Activated CD4-positive, alpha-beta memory T cell treated with anti-CD3 and anti-CD28 coated beads, Interleukin-2, amount 10 ng/mL, durations not matched to agents 7 days and 5 days (primary cell): ENCODE measurements at regions not wholly inside any gene's neighbourhood (a gene's known extent, or its start where the extent isn't known, plus 50 kb on each side); places are given as distances from the start of the nearest gene placed in this dataset.
A peak's percentile ranks its signal among the peaks of the same experiment; 100 is the strongest.

ENCODE experiments used
- CTCF ChIA-PET: fragments of 350-600 bp; sonication (Branson Sonifier 250); formaldehyde crosslinking; loops from one replicate; lab custom pipeline; 2021; ENCODE audit warnings: antibody characterized with exemption, inconsistent platforms; lab: Charles Lee
- POLR2A ChIA-PET: fragments of 350-600 bp; sonication (Branson Sonifier 250); formaldehyde crosslinking; loops from one replicate; lab custom pipeline; 2021; ENCODE audit warnings: antibody characterized with exemption; lab: Charles Lee
- DNase-seq: peaks from one replicate; pipeline ENCODE4 v3.0.0-alpha.2; 2020
- H3K27ac Mint-ChIP-seq: one replicate; pipeline ENCODE4 v1.8.0; 2021; ENCODE audit warnings: mild to moderate bottlenecking, mixed read lengths
- H3K27me3 Mint-ChIP-seq: one replicate; pipeline ENCODE4 v1.8.0; 2021; ENCODE audit warnings: mixed read lengths
- H3K36me3 Mint-ChIP-seq: one replicate; pipeline ENCODE4 v1.8.0; 2021; ENCODE audit warnings: low read depth, mixed read lengths
- H3K4me1 Mint-ChIP-seq: one replicate; pipeline ENCODE4 v1.8.0; 2021; ENCODE audit warnings: mixed read lengths
- H3K4me3 Mint-ChIP-seq: one replicate; pipeline ENCODE4 v1.8.0; 2021; ENCODE audit warnings: mild to moderate bottlenecking, mixed read lengths
- H3K9me3 Mint-ChIP-seq: one replicate; pipeline ENCODE4 v1.8.0; 2021; ENCODE audit warnings: mixed read lengths

- ChIA-PET CTCF (no interaction called here), POLR2A (interaction anchor here (0.8 to 3.1 kb wide), 3 partner anchors 9 to 72 kb away, joined by 3 to 17 read pairs (median 3); partner anchors contain the start of gene TNRC6C)
- Mint-ChIP-seq H3K4me1 (peaks cover 61% of the 10 kb centered on the region), H3K27me3 (peaks cover 46% of the 10 kb centered on the region), H3K9me3 (no peaks in the 10 kb centered on the region), H3K36me3 (no peaks in the 10 kb centered on the region), H3K4me3 (no peak overlapping the region), H3K27ac (no peak overlapping the region)
- DNase-seq, result no peak
Measured at GRCh38 chr17:77885678-77886386, 72.7 kb upstream of the TNRC6C start.

GRCh38 chr17:77886387-77886728 is 72.1 kb upstream of the TNRC6C start:
- peaks cover 46% of the 10 kb centered on the region for H3K27me3 Mint-ChIP-seq
- H3K4me1 Mint-ChIP-seq, result peaks cover 56% of the 10 kb centered on the region
- no peak overlapping the region for H3K27ac Mint-ChIP-seq
- H3K9me3 Mint-ChIP-seq, result no peaks in the 10 kb centered on the region
- no peaks in the 10 kb centered on the region for H3K36me3 Mint-ChIP-seq
- ChIA-PET CTCF (no interaction called here), POLR2A (interaction anchor here (0.8 to 3.1 kb wide), 3 partner anchors 9 to 71 kb away, joined by 3 to 17 read pairs (median 3); partner anchors contain the start of gene TNRC6C)
- no peak for DNase-seq
- H3K4me3 Mint-ChIP-seq, result no peak overlapping the region

- H3K36me3 Mint-ChIP-seq, result no peaks in the 10 kb centered on the region
- H3K4me3 Mint-ChIP-seq, result peak overlapping the region; percentile 73
- ChIA-PET POLR2A (interaction anchor here (1.1 to 3.1 kb wide), 2 partner anchors 66 to 71 kb away, joined by 3 to 17 read pairs; partner anchors contain the start of gene TNRC6C), CTCF (no interaction called here)
- H3K27ac Mint-ChIP-seq, result peak overlapping the region; percentile 13
- no peak for DNase-seq
- H3K9me3 Mint-ChIP-seq, result no peaks in the 10 kb centered on the region
- peaks cover 49% of the 10 kb centered on the region for H3K4me1 Mint-ChIP-seq
- H3K27me3 Mint-ChIP-seq, result peaks cover 46% of the 10 kb centered on the region
Measured at GRCh38 chr17:77887110-77887463, 71.4 kb upstream of the TNRC6C start.

- Mint-ChIP-seq H3K27me3 (peaks cover 46% of the 10 kb centered on the region), H3K36me3 (no peaks in the 10 kb centered on the region), H3K9me3 (no peaks in the 10 kb centered on the region), H3K27ac (peak overlapping the region; percentile 13), H3K4me3 (peak overlapping the region; percentile 73), H3K4me1 (peaks cover 43% of the 10 kb centered on the region)
- DNase-seq, result peak; percentile 63
- ChIA-PET CTCF (no interaction called here), POLR2A (interaction anchor here (0.8 to 3.1 kb wide), 3 partner anchors 9 to 70 kb away, joined by 3 to 17 read pairs (median 3); partner anchors contain the start of gene TNRC6C)
Measured at GRCh38 chr17:77887464-77888241, 70.8 kb upstream of the TNRC6C start.

GRCh38 chr17:77888242-77889134 is 70.0 kb upstream of the TNRC6C start:
- DNase-seq, result no peak
- no peak overlapping the region for H3K27ac Mint-ChIP-seq

GRCh38 chr17:77889135-77889505 is 69.4 kb upstream of the TNRC6C start:
- no peak for DNase-seq
- POLR2A ChIA-PET, result interaction anchor here (1.3 kb wide), 1 partner anchor 16 kb away, joined by 3 read pairs; no protein-coding TSS in a partner anchor
- Mint-ChIP-seq H3K27me3 (peaks cover 46% of the 10 kb centered on the region), H3K4me1 (peaks cover 32% of the 10 kb centered on the region), H3K9me3 (no peaks in the 10 kb centered on the region), H3K36me3 (no peaks in the 10 kb centered on the region), H3K4me3 (no peak overlapping the region), H3K27ac (no peak overlapping the region)
- CTCF ChIA-PET, result no interaction called here

More at GRCh38 chr17:77888242-77889134, 70.0 kb upstream of the TNRC6C start:
- Mint-ChIP-seq H3K4me1 (peaks cover 37% of the 10 kb centered on the region), H3K27me3 (peaks cover 46% of the 10 kb centered on the region), H3K9me3 (no peaks in the 10 kb centered on the region), H3K36me3 (no peaks in the 10 kb centered on the region), H3K4me3 (peak overlapping the region; percentile 73)
- POLR2A ChIA-PET, result interaction anchor here (0.8 to 3.1 kb wide), 3 partner anchors 10 to 69 kb away, joined by 3 to 17 read pairs (median 3); partner anchors contain the start of gene TNRC6C
- CTCF ChIA-PET, result no interaction called here

- CTCF ChIA-PET, result interaction anchor here (0.6 kb wide), 1 partner anchor 29 kb away, joined by 3 read pairs; no protein-coding TSS in a partner anchor
- no peak overlapping the region for H3K27ac Mint-ChIP-seq
- peaks cover 27% of the 10 kb centered on the region for H3K4me1 Mint-ChIP-seq
- DNase-seq, result no peak
- no peak overlapping the region for H3K4me3 Mint-ChIP-seq
- no peaks in the 10 kb centered on the region for H3K36me3 Mint-ChIP-seq
- POLR2A ChIA-PET, result interaction anchor here (0.9 to 1.3 kb wide), 2 partner anchors 17 to 68 kb away, joined by 3 read pairs; partner anchors contain the start of gene TNRC6C
- peaks cover 46% of the 10 kb centered on the region for H3K27me3 Mint-ChIP-seq
- no peaks in the 10 kb centered on the region for H3K9me3 Mint-ChIP-seq
Measured at GRCh38 chr17:77889866-77890760, 68.4 kb upstream of the TNRC6C start.

GRCh38 chr17:77890771-77891170 is 67.7 kb upstream of the TNRC6C start:
- Mint-ChIP-seq H3K4me3 (no peak overlapping the region), H3K36me3 (no peaks in the 10 kb centered on the region), H3K27me3 (peaks cover 45% of the 10 kb centered on the region), H3K4me1 (peaks cover 25% of the 10 kb centered on the region), H3K9me3 (no peaks in the 10 kb centered on the region), H3K27ac (no peak overlapping the region)
- CTCF ChIA-PET, result interaction anchor here (0.6 kb wide), 1 partner anchor 28 kb away, joined by 3 read pairs; no protein-coding TSS in a partner anchor
- POLR2A ChIA-PET, result interaction anchor here (0.9 to 1.3 kb wide), 2 partner anchors 18 to 68 kb away, joined by 3 read pairs; partner anchors contain the start of gene TNRC6C
- no peak for DNase-seq

GRCh38 chr17:77891602-77892001 is 66.9 kb upstream of the TNRC6C start:
- DNase-seq, result no peak
- Mint-ChIP-seq H3K4me3 (no peak overlapping the region), H3K4me1 (peaks cover 18% of the 10 kb centered on the region), H3K27me3 (peaks cover 36% of the 10 kb centered on the region), H3K9me3 (no peaks in the 10 kb centered on the region), H3K36me3 (no peaks in the 10 kb centered on the region), H3K27ac (no peak overlapping the region)
- CTCF ChIA-PET, result no interaction called here
- POLR2A ChIA-PET, result no interaction called here

GRCh38 chr17:77892031-77892430 is 66.5 kb upstream of the TNRC6C start:
- Mint-ChIP-seq H3K4me1 (peaks cover 14% of the 10 kb centered on the region), H3K9me3 (no peaks in the 10 kb centered on the region), H3K27ac (no peak overlapping the region), H3K4me3 (no peak overlapping the region), H3K36me3 (no peaks in the 10 kb centered on the region), H3K27me3 (peaks cover 32% of the 10 kb centered on the region)
- CTCF ChIA-PET, result no interaction called here
- DNase-seq, result no peak
- POLR2A ChIA-PET, result interaction anchor here (1.0 kb wide), 1 partner anchor 10 kb away, joined by 3 read pairs; no protein-coding TSS in a partner anchor

GRCh38 chr17:77892469-77893143 is 65.9 kb upstream of the TNRC6C start:
- H3K9me3 Mint-ChIP-seq, result no peaks in the 10 kb centered on the region
- no peak overlapping the region for H3K27ac Mint-ChIP-seq
- CTCF ChIA-PET, result interaction anchor here (1.1 to 1.2 kb wide), 3 partner anchors 49 to 127 kb away, joined by 3 to 4 read pairs (median 3); no protein-coding TSS in a partner anchor
- POLR2A ChIA-PET, result interaction anchor here (1.0 kb wide), 1 partner anchor 10 kb away, joined by 3 read pairs; no protein-coding TSS in a partner anchor
- peaks cover 8% of the 10 kb centered on the region for H3K4me1 Mint-ChIP-seq
- no peaks in the 10 kb centered on the region for H3K36me3 Mint-ChIP-seq
- peaks cover 26% of the 10 kb centered on the region for H3K27me3 Mint-ChIP-seq
- DNase-seq, result no peak
- no peak overlapping the region for H3K4me3 Mint-ChIP-seq
